Astrocyte (in vitro differentiated cells and primary cell): ENCODE measurements at regions not wholly inside any gene's neighbourhood (a gene's known extent, or its start where the extent isn't known, plus 50 kb on each side); places are given as distances from the start of the nearest gene placed in this dataset.

ENCODE experiments used
- DNase-seq: peaks from one replicate; pipeline ENCODE4 v3.0.0-alpha.2; 2010; ENCODE audit warnings: low read depth
- FAIRE-seq: peaks from 2 replicates; lab custom pipeline; 2011; peaks lifted over from hg19 to GRCh38; lab: Jason Lieb, UNC
- H2AFZ ChIP-seq: 2 replicates; pipeline ENCODE4 v1.6.0; 2012; ENCODE audit warnings: low read depth, low read length, inconsistent platforms
- H3K27ac ChIP-seq: 2 replicates; pipeline ENCODE4 v1.5.1; 2011; ENCODE audit warnings: low read depth, low read length, inconsistent platforms
- H3K27me3 ChIP-seq: 2 replicates; pipeline ENCODE4 v1.6.0; 2011; ENCODE audit warnings: low read length, inconsistent platforms; ENCODE audit not compliant: insufficient read depth
- H3K36me3 ChIP-seq: 2 replicates; pipeline ENCODE4 v1.5.1; 2011; ENCODE audit warnings: low read length, inconsistent platforms; ENCODE audit not compliant: insufficient read depth
- H3K4me1 ChIP-seq: 2 replicates; pipeline ENCODE4 v1.5.1; 2011; ENCODE audit warnings: low read length, inconsistent platforms; ENCODE audit not compliant: insufficient read depth
- H3K4me2 ChIP-seq: 2 replicates; pipeline ENCODE4 v1.6.0; 2012; ENCODE audit warnings: low read length, inconsistent platforms
- H3K4me3 ChIP-seq: 2 replicates; pipeline ENCODE4 v1.5.1; 2011; ENCODE audit warnings: low read depth, mild to moderate bottlenecking, low read length, inconsistent platforms; ENCODE audit not compliant: insufficient read depth
- H3K79me2 ChIP-seq: 2 replicates; pipeline ENCODE4 v1.6.0; 2012; ENCODE audit warnings: mild to moderate bottlenecking, low read length, inconsistent platforms; ENCODE audit not compliant: insufficient read depth
- H3K9ac ChIP-seq: 2 replicates; pipeline ENCODE4 v1.6.0; 2012; ENCODE audit warnings: mild to moderate bottlenecking, low read length, inconsistent platforms
- H3K9me3 ChIP-seq: 2 replicates; pipeline ENCODE4 v1.5.1; 2012; ENCODE audit warnings: low read depth, mild to moderate bottlenecking, low read length, inconsistent platforms; ENCODE audit not compliant: insufficient read depth
- H4K20me1 ChIP-seq: 2 replicates; pipeline ENCODE4 v1.6.0; 2012; ENCODE audit warnings: low read length, inconsistent platforms; ENCODE audit not compliant: insufficient read depth
- H3K27ac Mint-ChIP-seq: one replicate; pipeline ENCODE4 v1.8.0; 2021; ENCODE audit warnings: mild to moderate bottlenecking, mixed read lengths; ENCODE audit not compliant: unreplicated experiment
- H3K27me3 Mint-ChIP-seq: one replicate; pipeline ENCODE4 v1.8.0; 2021; ENCODE audit warnings: low read depth, mixed read lengths; ENCODE audit not compliant: unreplicated experiment
- H3K36me3 Mint-ChIP-seq: one replicate; pipeline ENCODE4 v1.8.0; 2021; ENCODE audit warnings: low read depth, mixed read lengths; ENCODE audit not compliant: unreplicated experiment
- H3K4me1 Mint-ChIP-seq: one replicate; pipeline ENCODE4 v1.8.0; 2021; ENCODE audit warnings: low read depth, mixed read lengths; ENCODE audit not compliant: unreplicated experiment
- H3K4me3 Mint-ChIP-seq: one replicate; pipeline ENCODE4 v1.8.0; 2021; ENCODE audit warnings: mild to moderate bottlenecking, moderate library complexity, mixed read lengths; ENCODE audit not compliant: unreplicated experiment
- H3K9me3 Mint-ChIP-seq: one replicate; pipeline ENCODE4 v1.8.0; 2021; ENCODE audit warnings: mild to moderate bottlenecking, mixed read lengths; ENCODE audit not compliant: unreplicated experiment
- EZH2 ChIP-seq: IDR thresholded peaks from 2 replicates; pipeline ENCODE4 v1.6.1; 2012; ENCODE audit warnings: mild to moderate bottlenecking, low read length, inconsistent platforms; ENCODE audit not compliant: insufficient read depth
- TF ChIP-seq, protein P1 (sequence below): IDR thresholded peaks from 2 replicates; pipeline ENCODE4 v1.5.1; 2011; ENCODE audit warnings: low read depth, mild to moderate bottlenecking, inconsistent platforms, low read length, moderate library complexity; ENCODE audit not compliant: insufficient read depth

DNA sequence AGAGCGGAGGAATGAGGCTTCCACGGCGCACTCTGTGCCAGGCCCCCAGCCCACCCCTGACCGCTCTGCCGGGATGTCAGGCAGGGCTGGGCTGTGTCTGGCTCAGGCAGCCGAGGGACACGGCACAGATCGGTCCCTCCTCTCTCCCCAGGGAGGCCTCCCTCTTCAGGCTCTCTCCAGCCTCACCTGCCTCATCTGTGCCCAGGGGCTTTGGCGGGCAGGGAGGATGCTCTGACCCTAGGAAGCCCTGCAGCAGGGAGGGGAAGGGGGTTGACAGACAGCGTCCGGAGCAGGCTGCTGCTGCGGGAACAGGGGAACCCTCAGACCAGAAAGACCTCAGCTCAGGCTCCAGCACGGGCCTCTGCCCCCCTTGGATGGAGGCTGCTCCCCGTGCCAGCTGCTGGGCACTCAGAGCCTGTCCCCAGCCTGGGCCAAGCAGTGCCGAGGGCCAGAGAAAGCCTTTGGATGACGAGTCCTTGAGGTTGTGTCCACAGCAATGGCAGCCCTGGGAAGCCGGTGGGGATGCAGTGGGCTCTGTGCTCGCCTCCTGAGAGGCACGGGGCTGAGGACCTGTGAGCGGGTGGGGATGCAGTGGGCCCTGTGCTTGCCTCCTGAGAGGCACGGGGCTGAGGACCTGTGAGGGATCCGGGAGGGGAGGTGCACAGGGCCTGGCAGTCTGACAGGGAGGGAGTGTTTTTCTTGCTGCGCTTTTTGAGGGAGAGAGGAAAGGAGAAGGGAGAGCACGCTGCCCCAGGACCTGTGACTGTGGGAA lies 66.9 kb downstream of the FOXL3 start:
- FAIRE-seq: no peak
- H3K36me3 ChIP-seq: no peaks in the 10 kb centered on the region
- peaks cover 18% of the 10 kb centered on the region for H3K27me3 Mint-ChIP-seq

GRCh38 chr7:357531-358209 lies 67.7 kb downstream of the FOXL3 start:
- H3K4me3 ChIP-seq: no peak overlapping the region
- no peaks in the 10 kb centered on the region for H3K36me3 ChIP-seq
- DNase-seq (no peak), FAIRE-seq (no peak)
- H3K4me1 Mint-ChIP-seq: no peaks in the 10 kb centered on the region
- H3K36me3 Mint-ChIP-seq: no peaks in the 10 kb centered on the region
- H3K27ac ChIP-seq: no peak overlapping the region
- H4K20me1 ChIP-seq: no peaks in the 10 kb centered on the region
- no peak for TF ChIP-seq EZH2
- TF ChIP-seq, protein P1, sequence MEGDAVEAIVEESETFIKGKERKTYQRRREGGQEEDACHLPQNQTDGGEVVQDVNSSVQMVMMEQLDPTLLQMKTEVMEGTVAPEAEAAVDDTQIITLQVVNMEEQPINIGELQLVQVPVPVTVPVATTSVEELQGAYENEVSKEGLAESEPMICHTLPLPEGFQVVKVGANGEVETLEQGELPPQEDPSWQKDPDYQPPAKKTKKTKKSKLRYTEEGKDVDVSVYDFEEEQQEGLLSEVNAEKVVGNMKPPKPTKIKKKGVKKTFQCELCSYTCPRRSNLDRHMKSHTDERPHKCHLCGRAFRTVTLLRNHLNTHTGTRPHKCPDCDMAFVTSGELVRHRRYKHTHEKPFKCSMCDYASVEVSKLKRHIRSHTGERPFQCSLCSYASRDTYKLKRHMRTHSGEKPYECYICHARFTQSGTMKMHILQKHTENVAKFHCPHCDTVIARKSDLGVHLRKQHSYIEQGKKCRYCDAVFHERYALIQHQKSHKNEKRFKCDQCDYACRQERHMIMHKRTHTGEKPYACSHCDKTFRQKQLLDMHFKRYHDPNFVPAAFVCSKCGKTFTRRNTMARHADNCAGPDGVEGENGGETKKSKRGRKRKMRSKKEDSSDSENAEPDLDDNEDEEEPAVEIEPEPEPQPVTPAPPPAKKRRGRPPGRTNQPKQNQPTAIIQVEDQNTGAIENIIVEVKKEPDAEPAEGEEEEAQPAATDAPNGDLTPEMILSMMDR: no peak
- no peak overlapping the region for H3K27ac Mint-ChIP-seq
- H3K4me3 Mint-ChIP-seq: no peak overlapping the region
- H3K9ac ChIP-seq: no peak overlapping the region
- peaks cover 21% of the 10 kb centered on the region for H3K27me3 Mint-ChIP-seq
- H3K9me3 ChIP-seq: peaks cover 6% of the 10 kb centered on the region
- no peaks in the 10 kb centered on the region for H3K4me1 ChIP-seq
- H3K79me2 ChIP-seq: no peaks in the 10 kb centered on the region
- H2AFZ ChIP-seq: no peak overlapping the region
- H3K4me2 ChIP-seq: no peak overlapping the region
- H3K9me3 Mint-ChIP-seq: peaks cover 9% of the 10 kb centered on the region
- H3K27me3 ChIP-seq: peaks cover 4% of the 10 kb centered on the region

More for the DNA sequence above, 66.9 kb downstream of the FOXL3 start:
- Mint-ChIP-seq H3K36me3 (no peaks in the 10 kb centered on the region), H3K4me3 (no peak overlapping the region), H3K4me1 (no peaks in the 10 kb centered on the region), H3K27ac (no peak overlapping the region), H3K9me3 (peaks cover 10% of the 10 kb centered on the region)
- Histone ChIP-seq H4K20me1 (no peaks in the 10 kb centered on the region), H3K4me3 (no peak overlapping the region), H3K27ac (no peak overlapping the region), H3K4me1 (no peaks in the 10 kb centered on the region), H3K79me2 (no peaks in the 10 kb centered on the region), H2AFZ (no peak overlapping the region), H3K9me3 (peaks cover 6% of the 10 kb centered on the region), H3K4me2 (no peak overlapping the region), H3K27me3 (no peaks in the 10 kb centered on the region), H3K9ac (no peak overlapping the region)
- no peak for TF ChIP-seq EZH2
- TF ChIP-seq, protein P1: no peak
- no peak for DNase-seq

GRCh38 chr7:358352-358751 lies 68.4 kb downstream of the FOXL3 start:
- H2AFZ ChIP-seq: no peak overlapping the region
- FAIRE-seq (no peak), DNase-seq (no peak)
- H3K4me1 ChIP-seq: no peaks in the 10 kb centered on the region
- Mint-ChIP-seq H3K9me3 (peaks cover 11% of the 10 kb centered on the region), H3K4me1 (no peaks in the 10 kb centered on the region), H3K27ac (no peak overlapping the region), H3K27me3 (peaks cover 28% of the 10 kb centered on the region), H3K36me3 (no peaks in the 10 kb centered on the region), H3K4me3 (no peak overlapping the region)
- no peaks in the 10 kb centered on the region for H3K36me3 ChIP-seq
- H3K4me2 ChIP-seq: no peak overlapping the region
- peaks cover 6% of the 10 kb centered on the region for H3K9me3 ChIP-seq
- no peaks in the 10 kb centered on the region for H3K79me2 ChIP-seq
- H4K20me1 ChIP-seq: no peaks in the 10 kb centered on the region
- no peak for TF ChIP-seq EZH2
- TF ChIP-seq, protein P1: no peak
- H3K4me3 ChIP-seq: no peak overlapping the region
- H3K9ac ChIP-seq: no peak overlapping the region
- H3K27me3 ChIP-seq: peaks cover 4% of the 10 kb centered on the region
- H3K27ac ChIP-seq: no peak overlapping the region
